Smooth muscle cell (in vitro differentiated cells): ENCODE measurements at regions not wholly inside any gene's neighbourhood (a gene's known extent, or its start where the extent isn't known, plus 50 kb on each side); places are given as distances from the start of the nearest gene placed in this dataset.
A peak's percentile ranks its signal among the peaks of the same experiment; 100 is the strongest.

Experiments
- DNase-seq: peaks from one replicate; lab custom pipeline; 2025; ENCODE audit not compliant: unreplicated experiment; lab: John Stamatoyannopoulos, UW
- H2AFZ ChIP-seq: fragments of 200-600 bp; sonication (generic); 2 replicates; pipeline ENCODE4 v1.6.0; 2016; ENCODE audit warnings: antibody characterized with exemption, low read depth, mild to moderate bottlenecking
- H3F3A ChIP-seq: fragments of 200-600 bp; sonication (generic); 2 replicates; pipeline ENCODE4 v1.6.0; 2017; ENCODE audit warnings: antibody characterized with exemption, low read depth
- H3K27ac ChIP-seq: fragments of 200-600 bp; sonication (generic); 2 replicates; pipeline ENCODE4 v1.5.1; 2016; ENCODE audit warnings: low read depth, mild to moderate bottlenecking
- H3K27me3 ChIP-seq: fragments of 200-600 bp; sonication (generic); 2 replicates; pipeline ENCODE4 v1.6.1; 2016; ENCODE audit warnings: low read depth, mild to moderate bottlenecking
- H3K36me3 ChIP-seq: fragments of 200-600 bp; sonication (generic); 2 replicates; pipeline ENCODE4 v1.5.1; 2016; ENCODE audit warnings: low read depth
- H3K4me1 ChIP-seq: fragments of 200-600 bp; sonication (generic); 2 replicates; pipeline ENCODE4 v1.5.1; 2016; ENCODE audit warnings: low read depth
- H3K4me2 ChIP-seq: fragments of 200-600 bp; sonication (generic); 2 replicates; pipeline ENCODE4 v1.6.0; 2016; ENCODE audit warnings: mild to moderate bottlenecking
- H3K4me3 ChIP-seq: fragments of 200-600 bp; sonication (generic); 2 replicates; pipeline ENCODE4 v1.5.1; 2016; ENCODE audit warnings: mild to moderate bottlenecking
- H3K79me2 ChIP-seq: fragments of 200-600 bp; sonication (generic); 2 replicates; pipeline ENCODE4 v1.6.0; 2016; ENCODE audit warnings: low read depth, mild to moderate bottlenecking
- H3K9ac ChIP-seq: fragments of 200-600 bp; sonication (generic); 2 replicates; pipeline ENCODE4 v1.6.0; 2016; ENCODE audit warnings: low read depth
- H3K9me3 ChIP-seq: fragments of 200-600 bp; sonication (generic); replicated peaks from 2 replicates; pipeline ENCODE4 v1.5.1; 2016; ENCODE audit warnings: low read depth
- H4K20me1 ChIP-seq: fragments of 200-600 bp; sonication (generic); 2 replicates; pipeline ENCODE4 v1.6.0; 2016; ENCODE audit warnings: low read depth
- CTCF ChIP-seq: fragments of 200-600 bp; sonication (generic); IDR thresholded peaks from 2 replicates; pipeline ENCODE4 v1.5.1; 2017; ENCODE audit warnings: borderline replicate concordance, mild to moderate bottlenecking, antibody characterized with exemption; ENCODE audit not compliant: insufficient read depth, poor library complexity, severe bottlenecking
- WGBS: methylation state at CpG from one replicate; pipeline ENCODE4 v1.1.7; 2016; ENCODE audit warnings: low lambda C conversion rate; 5-methylcytosine and 5-hydroxymethylcytosine counted together

DNA sequence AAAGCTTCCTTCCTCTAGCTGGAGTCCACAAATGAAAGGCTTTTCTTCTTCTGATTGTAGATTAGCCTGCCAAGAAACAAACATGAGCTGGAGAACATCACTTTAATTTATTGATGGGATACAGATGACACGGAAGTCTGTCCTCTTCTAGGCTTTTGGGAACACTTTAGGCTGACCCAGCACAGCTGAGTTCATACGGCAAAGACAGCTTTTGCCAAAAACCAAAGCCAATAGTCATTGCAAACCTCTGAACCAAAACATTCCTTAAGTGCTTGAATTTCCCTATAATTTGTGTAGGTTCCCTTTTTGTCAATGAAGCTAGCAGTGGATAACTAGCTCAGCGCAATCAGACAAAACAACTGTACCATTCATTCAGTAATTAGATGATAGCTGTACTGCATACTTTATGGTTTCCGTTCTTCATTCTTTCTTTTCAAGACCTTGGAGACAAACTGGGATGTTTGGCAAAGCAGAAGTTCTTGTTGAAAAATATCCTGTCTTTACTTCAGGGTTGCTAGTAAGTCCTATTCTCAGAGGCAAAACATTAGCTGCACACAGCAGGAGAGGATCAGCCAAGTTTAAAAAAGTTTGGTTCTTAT, 95.7 kb upstream of the SPRY2 start:
- no peaks in the 10 kb centered on the region for H3K36me3 ChIP-seq
- H3K79me2 ChIP-seq = no peaks in the 10 kb centered on the region
- no peaks in the 10 kb centered on the region for H4K20me1 ChIP-seq
- H3K4me3 ChIP-seq = no peak overlapping the region
- 41% methylated on average over 4 of the region's 4 CpGs for WGBS
- no peaks in the 10 kb centered on the region for H3F3A ChIP-seq
- H2AFZ ChIP-seq = peak overlapping the region; percentile 39
- peaks cover 9% of the 10 kb centered on the region for H3K4me1 ChIP-seq
- H3K27me3 ChIP-seq = no peaks in the 10 kb centered on the region
- DNase-seq = no peak
- H3K9me3 ChIP-seq = no peaks in the 10 kb centered on the region
- H3K27ac ChIP-seq = no peak overlapping the region
- H3K9ac ChIP-seq = no peak overlapping the region
- no peak for TF ChIP-seq CTCF
- peak overlapping the region; percentile 53 for H3K4me2 ChIP-seq

GRCh38 chr13:80430561-80430960, 89.6 kb upstream of the SPRY2 start:
- Histone ChIP-seq H4K20me1 (no peaks in the 10 kb centered on the region), H2AFZ (no peak overlapping the region), H3K27ac (no peak overlapping the region), H3F3A (no peaks in the 10 kb centered on the region), H3K4me1 (no peaks in the 10 kb centered on the region), H3K79me2 (no peaks in the 10 kb centered on the region), H3K27me3 (no peaks in the 10 kb centered on the region), H3K4me3 (no peak overlapping the region), H3K36me3 (no peaks in the 10 kb centered on the region), H3K4me2 (no peak overlapping the region), H3K9me3 (no peaks in the 10 kb centered on the region), H3K9ac (no peak overlapping the region)
- no peak for TF ChIP-seq CTCF
- DNase-seq = no peak

GRCh38 chr13:80428349-80429096, 87.6 kb upstream of the SPRY2 start:
- no peaks in the 10 kb centered on the region for H3F3A ChIP-seq
- TF ChIP-seq CTCF = no peak
- H3K4me1 ChIP-seq = no peaks in the 10 kb centered on the region
- no peak overlapping the region for H3K4me2 ChIP-seq
- no peaks in the 10 kb centered on the region for H3K36me3 ChIP-seq
- WGBS = 87% methylated on average over 3 of the region's 3 CpGs
- H3K27me3 ChIP-seq = no peaks in the 10 kb centered on the region
- no peaks in the 10 kb centered on the region for H3K9me3 ChIP-seq
- no peak overlapping the region for H3K4me3 ChIP-seq
- no peak overlapping the region for H3K27ac ChIP-seq
- DNase-seq = no peak
- H3K79me2 ChIP-seq = no peaks in the 10 kb centered on the region
- H2AFZ ChIP-seq = no peak overlapping the region
- no peaks in the 10 kb centered on the region for H4K20me1 ChIP-seq
- no peak overlapping the region for H3K9ac ChIP-seq

- no peaks in the 10 kb centered on the region for H3K79me2 ChIP-seq
- no peak overlapping the region for H2AFZ ChIP-seq
- H3K36me3 ChIP-seq = no peaks in the 10 kb centered on the region
- H4K20me1 ChIP-seq = no peaks in the 10 kb centered on the region
- no peaks in the 10 kb centered on the region for H3F3A ChIP-seq
- no peak for TF ChIP-seq CTCF
- no peaks in the 10 kb centered on the region for H3K9me3 ChIP-seq
- WGBS = 47% methylated on average over 2 of the region's 2 CpGs
- no peak overlapping the region for H3K4me3 ChIP-seq
- H3K27ac ChIP-seq = no peak overlapping the region
- no peak overlapping the region for H3K4me2 ChIP-seq
- DNase-seq = no peak
- H3K4me1 ChIP-seq = no peaks in the 10 kb centered on the region
- no peaks in the 10 kb centered on the region for H3K27me3 ChIP-seq
- no peak overlapping the region for H3K9ac ChIP-seq
Observed at GRCh38 chr13:80419416-80419815, 78.5 kb upstream of the SPRY2 start.
